Sciatic nerve (tissue), 2 donors: ENCODE measurements at regions not wholly inside any gene's neighbourhood (a gene's known extent, or its start where the extent isn't known, plus 50 kb on each side); places are given as distances from the start of the nearest gene placed in this dataset.

Experiments
- ATAC-seq: fragments of 200-7000 bp; cut with Tn5 transposase; one replicate; pipeline ENCODE4 v1.9.1; 2020; ENCODE audit warnings: mild to moderate bottlenecking, moderate library complexity
- DNase-seq: peaks from one replicate; pipeline ENCODE4 v3.0.0-alpha.2; 2020; ENCODE audit warnings: low spot score
- intact Hi-C: fragments of 100-400 bp; cut with DNase I; formaldehyde crosslinking; loops from one replicate; pipeline ENCODE4 v1.14.2; 2022
- donor health status: DM: no; HTN: no; CAD: no.
- donor health status: DM: no; HTN: no; CAD: no.

DNA sequence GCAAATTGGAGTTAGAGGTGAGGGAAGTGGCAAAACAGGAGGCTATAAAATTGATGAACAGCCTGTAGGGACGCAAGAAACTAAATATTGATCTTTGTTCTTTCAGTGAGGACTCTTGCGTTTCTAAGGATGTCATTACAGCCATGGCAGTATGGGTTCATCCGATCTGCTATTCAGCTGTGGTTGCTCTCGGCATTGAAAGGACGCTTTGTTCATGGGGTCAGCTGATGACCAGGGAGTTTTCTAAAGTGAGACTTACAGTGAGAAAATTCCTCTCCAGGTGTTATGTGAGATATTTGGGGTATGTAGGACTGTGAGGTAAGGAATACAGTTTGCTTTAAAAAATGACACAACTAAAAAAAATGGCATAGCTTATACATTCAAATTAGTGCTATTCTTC, 52.7 kb upstream of the PELI1 start:
- DNase-seq, result no peak
- no peak for ATAC-seq
- intact Hi-C loops, result no loop called here

DNA sequence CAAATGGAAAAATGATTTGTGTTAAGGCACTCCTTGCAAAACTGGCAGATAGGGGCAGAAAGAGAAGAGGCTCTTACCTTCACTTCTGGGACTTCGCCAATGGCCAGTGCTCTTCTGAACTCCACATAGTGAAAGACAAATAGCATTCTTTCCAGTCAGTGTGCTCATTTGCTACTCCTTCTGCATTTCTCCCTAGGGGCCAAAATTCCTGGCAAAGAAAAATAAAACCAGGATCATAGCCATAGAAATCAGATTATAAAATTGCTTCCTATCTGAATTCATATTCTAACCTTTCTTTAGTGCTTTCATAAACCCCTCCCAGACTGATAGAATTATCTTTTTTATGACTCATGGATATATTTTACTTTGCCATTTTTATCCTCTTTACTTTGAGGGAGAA, 56.9 kb upstream of the PELI1 start:
- peak; percentile 47 for ATAC-seq
- no peak for DNase-seq
- intact Hi-C loops, result no loop called here

DNA sequence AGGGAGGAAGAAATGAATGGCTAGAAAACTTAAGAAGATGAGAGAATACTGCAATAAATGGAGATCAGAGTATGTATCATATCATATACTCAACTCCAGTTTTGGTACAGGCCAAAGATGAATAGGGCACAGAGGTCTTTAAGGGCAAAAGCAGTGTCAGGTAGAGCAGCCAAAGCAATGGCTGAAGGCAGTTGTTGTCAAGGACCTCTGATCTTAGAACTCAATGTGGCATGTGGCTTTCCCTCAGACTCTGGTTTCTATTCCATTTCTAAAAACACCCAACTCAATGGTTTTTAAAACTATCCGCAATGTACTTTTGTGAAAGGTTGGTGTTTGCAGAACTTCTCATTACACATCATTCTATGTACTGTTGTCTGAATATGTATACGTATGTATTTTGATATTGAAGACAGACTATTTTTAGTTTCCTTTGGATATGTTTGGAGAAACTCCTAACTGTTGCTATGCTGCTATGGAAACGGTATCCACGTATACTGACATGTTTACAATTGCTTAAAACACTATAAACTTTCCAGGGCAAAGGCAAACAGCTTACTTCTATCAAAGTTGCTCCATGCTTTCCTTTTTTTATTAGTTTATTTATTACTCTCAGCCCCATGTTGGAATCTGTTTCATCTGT, 58.1 kb upstream of the PELI1 start:
- no peak for DNase-seq
- intact Hi-C loops, result no loop called here
- ATAC-seq, result no peak

- DNase-seq, result no peak
- peak; percentile 52 for ATAC-seq
- intact Hi-C loops, result no loop called here
Observed at GRCh38 chr2:64203131-64203857, 59.1 kb upstream of the PELI1 start.

DNA sequence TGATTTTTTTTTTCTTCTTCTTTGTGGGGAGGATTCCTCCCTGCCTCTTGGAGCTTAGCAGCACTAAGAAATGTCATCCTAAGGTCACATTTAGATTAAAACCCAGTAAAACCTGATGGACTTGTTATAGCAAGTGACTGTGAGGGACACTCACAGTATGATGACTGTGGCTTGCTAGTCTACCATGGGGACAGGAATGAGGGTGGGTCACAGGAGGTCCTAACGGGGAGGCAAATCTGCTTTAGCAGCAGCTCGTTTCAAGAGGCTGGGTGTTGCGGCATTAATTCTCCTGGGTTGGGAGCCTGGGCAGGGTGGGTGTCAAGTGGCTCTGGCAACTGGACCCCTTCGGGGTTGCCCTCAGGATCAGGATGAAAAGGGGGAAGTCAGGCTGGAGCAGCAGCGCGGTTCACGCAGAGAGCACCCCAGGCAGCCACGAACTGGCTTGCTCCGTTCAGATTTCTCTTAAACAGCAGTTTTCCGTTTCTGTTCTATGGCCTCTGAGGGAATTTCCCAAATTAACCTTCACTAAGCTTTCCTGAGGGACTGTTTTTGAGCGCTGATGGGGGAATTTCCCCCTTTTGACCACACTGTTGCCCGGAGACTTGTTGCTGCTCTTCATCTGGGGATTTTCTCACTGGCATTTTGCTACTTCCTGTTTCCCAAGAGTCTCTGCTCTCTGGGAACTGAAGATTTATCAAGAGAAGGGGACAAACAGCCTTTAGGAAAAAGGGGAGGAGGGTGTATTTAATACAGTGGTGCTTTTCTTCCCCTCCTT, 59.8 kb upstream of the PELI1 start:
- ATAC-seq, result peak; percentile 84
- peak; percentile 65 for DNase-seq
- intact Hi-C loops, result no loop called here

GRCh38 chr2:64204703-64205102, 60.5 kb upstream of the PELI1 start:
- DNase-seq (no peak), ATAC-seq (no peak)
- intact Hi-C loops, result no loop called here

- intact Hi-C loops, result no loop called here
- ATAC-seq, result no peak
- DNase-seq, result no peak
Observed at GRCh38 chr2:64205415-64205814, 61.2 kb upstream of the PELI1 start.

- no peak for ATAC-seq
- intact Hi-C loops, result no loop called here
- no peak for DNase-seq
Observed at GRCh38 chr2:64207573-64207972, 63.4 kb upstream of the PELI1 start.

DNA sequence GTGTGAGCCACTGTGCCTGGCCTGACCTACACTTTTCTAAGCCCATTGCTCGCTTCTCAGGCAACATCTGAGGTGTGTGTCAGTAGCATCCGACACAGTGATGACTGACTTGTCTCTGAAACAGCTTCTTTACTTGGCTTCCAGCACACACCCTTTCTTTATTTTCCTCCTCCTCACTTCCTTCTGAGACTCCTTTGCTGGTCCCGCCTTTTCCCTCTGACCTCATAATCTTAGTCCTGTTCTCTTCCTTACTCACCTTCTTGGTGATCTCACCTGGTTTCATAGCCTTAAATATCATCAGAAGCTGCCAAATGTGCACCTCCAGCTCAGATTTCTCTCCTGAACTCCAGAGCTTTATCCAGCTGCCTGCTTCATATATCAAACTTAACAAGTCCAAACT, 66.6 kb upstream of the PELI1 start:
- DNase-seq, result no peak
- no peak for ATAC-seq
- intact Hi-C loops, result no loop called here

DNA sequence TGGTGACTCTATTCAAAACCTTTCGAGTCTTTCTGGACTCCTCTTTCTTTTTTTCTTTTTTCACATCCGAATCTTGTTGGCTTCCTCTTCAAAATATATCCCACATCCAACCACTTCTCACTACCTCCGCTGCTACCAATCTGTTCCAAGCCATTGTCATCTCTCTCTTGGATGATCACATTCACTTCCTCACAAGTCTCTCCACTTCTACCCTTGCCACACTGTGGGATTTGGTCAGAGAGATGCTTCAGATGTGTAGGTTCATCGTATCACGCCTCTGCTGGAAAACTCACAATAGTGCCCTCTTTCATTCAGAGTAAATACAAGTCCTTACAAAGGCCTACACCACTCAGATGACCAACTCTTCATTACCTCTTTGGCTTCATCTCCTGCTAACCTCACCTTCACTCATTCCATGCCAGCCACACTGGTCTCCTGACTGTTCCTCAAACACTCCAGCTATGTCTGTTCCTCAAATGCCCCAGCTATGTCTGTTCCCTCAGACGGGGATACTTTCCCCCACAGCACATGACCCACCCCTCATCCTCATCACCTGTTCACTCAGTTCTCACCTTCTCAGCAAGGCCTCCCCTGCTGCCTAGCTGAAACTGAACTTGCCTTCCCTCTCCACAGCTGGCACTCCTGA, 67.2 kb upstream of the PELI1 start:
- DNase-seq (no peak), ATAC-seq (peak; percentile 18)
- intact Hi-C loops, result no loop called here

DNA sequence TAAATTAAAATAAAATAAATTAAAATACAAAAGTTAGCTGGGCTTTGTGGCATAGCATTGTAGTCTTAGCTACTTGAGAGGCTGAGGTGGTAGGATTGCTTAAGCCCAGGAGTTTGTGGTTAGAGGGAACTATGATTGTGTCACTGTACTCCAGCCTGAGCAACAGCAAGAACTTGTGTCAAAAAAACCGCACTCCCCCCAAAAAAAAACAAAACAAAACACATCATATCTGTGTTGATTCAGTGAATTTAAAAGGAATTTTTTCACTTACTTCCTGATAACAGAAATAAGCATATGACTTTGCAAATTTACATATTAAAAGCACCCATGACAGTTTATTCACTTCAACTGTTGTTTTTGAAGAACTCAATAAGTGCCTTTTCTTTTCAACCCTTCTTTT, 68.1 kb upstream of the PELI1 start:
- intact Hi-C loops, result no loop called here
- ATAC-seq (peak; percentile 79), DNase-seq (no peak)

DNA sequence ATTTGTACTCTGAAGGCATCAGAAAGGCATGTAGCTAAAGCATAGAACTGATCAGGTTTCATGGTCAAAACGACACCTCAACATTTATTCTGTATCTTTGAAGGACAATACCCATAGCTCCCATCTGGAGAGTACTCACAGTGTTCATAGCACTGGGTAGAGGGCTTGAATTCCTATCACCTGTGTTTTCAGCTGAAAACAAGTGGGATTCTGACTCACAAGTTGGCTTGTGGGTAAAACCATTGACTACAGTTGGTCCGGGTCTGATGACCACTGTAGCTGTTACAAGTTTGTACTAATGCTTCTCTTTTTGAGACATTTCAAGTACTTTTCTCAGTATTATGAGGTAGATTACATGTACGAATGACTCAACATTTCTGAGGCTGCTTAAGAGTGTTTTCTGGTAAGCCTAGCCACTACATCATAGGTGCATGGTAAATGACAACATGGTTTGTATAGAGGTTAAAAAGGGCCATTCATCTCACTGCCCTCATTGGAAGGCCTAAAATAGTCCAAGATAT, 68.6 kb upstream of the PELI1 start:
- intact Hi-C loops, result no loop called here
- peak; percentile 48 for ATAC-seq
- DNase-seq, result no peak

DNA sequence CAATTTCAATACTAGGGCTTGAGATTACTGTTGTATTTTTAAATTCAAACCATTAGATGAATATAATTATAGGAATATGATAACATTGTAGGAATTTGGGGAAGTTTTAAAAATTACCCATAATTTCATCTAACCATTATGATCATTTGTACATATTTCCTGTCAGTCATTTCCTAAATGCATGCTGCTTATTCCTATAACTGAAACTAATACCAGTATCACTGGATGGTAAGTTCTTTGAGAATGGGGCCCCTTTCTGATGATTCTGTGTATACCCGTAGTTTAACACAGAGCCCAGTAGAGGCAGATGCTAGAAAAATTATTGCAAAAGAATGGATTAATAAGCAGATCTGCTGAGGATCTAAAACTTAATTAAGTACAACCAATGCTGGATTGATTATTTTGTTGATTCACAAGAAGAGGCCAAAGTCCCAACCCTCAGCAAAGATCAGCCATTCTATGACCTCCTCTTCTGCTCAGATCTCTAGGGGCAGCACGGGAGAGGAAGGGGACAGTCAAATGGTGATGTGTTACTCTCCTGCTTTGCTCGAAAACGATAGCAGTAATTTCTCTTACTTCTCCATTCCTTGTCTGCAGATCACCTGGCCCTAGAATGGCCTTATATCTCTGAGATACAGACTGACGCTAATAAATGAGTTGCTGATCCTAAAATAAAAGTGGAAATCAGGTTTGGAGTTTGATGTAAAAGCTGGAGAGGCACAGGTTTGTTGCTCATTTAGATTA, 69.5 kb upstream of the PELI1 start:
- no peak for ATAC-seq
- intact Hi-C loops, result no loop called here
- no peak for DNase-seq

- ATAC-seq (peak; percentile 65), DNase-seq (no peak)
- intact Hi-C loops, result no loop called here
Observed at GRCh38 chr2:64214281-64215115, 70.3 kb upstream of the PELI1 start.

- DNase-seq (no peak), ATAC-seq (no peak)
- intact Hi-C loops, result no loop called here
Observed at GRCh38 chr2:64217198-64217869, 73.1 kb upstream of the PELI1 start.

DNA sequence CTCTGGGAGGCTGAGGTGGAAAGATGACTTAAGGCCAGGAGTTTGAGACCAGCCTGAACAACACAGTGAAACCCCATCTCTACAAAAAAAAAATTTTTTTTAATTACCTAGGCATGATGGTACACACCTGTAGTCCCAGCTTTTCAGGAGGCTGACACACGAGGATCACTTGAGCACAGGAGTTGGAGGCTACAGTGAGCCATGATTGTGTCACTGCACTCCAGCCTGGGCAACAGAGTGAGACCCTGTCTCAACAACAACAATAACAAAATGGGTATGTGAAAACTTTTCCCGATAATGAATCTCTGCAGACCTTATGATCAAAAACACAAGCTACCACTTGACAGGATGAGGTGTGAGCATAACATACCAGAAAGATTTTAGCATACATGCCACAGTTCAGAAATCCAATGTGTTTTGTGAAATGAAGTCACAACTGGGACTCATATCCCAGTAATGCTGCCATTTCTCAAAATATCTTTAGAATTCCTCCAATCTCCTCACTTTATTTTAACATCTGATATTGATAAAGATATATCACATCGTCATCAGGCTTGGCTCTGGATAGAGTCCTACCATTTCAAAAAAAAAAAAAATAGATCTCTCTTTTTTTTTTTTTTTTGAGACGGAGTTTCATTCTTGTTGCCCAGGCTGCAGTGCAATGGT, 74.0 kb upstream of the PELI1 start:
- intact Hi-C loops, result no loop called here
- no peak for DNase-seq
- no peak for ATAC-seq

GRCh38 chr2:64219149-64219548, 74.9 kb upstream of the PELI1 start:
- intact Hi-C loops, result no loop called here
- no peak for ATAC-seq
- DNase-seq, result no peak
